ENCODE measurements at regions not wholly inside any gene's neighbourhood (a gene's known extent, or its start where the extent isn't known, plus 50 kb on each side); places are given as distances from the start of the nearest gene placed in this dataset.

DNA sequence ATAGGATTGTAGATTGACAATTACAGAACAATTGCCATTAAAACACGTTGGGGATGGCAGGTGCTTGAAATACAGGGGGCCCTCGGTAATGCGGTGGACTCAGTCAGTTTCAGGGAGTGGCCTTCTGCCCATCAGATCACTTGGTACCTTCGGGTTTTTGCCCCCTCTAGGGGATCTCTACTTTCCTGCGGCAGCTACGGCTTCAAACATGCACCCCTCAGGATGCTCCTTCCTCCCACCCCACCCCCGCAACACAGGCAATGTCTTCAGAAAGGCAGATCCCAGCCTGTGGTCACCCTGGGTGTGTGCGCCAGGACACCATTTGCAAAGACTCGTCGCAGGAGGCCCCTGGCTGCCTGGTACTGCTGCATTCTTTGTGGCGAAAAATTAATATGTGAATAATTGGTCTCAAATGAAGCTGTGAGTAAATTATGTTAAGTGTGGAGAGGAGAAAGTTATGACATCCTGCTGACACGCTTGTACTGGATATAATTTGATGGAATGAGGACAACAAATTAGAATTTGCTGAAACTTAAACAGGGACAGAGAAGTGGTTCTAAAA, 431.0 kb upstream of the MKI67 start:
- DNase-seq (ENCODE audit: low read depth), result no peak

DNA sequence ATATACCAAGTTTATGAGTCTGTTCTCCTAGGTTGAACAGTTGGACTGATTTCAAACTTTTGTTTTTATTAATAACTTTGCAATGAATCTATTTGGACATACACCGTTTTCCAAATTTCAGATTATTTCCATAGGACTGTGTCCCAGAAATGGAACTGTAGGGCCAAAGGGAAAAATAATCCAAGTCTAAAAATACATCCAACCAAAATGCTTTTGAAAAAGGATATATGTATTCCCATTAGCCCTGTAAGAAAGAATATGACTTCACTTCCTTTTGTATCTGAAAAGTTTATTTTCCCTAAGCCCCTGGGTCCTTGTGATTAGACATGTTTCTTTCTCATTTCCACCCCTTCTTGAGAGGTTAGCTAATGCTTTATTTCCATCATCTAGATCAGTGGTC, 434.2 kb upstream of the MKI67 start:
- DNase-seq (ENCODE audit: low read depth), result no peak

DNA sequence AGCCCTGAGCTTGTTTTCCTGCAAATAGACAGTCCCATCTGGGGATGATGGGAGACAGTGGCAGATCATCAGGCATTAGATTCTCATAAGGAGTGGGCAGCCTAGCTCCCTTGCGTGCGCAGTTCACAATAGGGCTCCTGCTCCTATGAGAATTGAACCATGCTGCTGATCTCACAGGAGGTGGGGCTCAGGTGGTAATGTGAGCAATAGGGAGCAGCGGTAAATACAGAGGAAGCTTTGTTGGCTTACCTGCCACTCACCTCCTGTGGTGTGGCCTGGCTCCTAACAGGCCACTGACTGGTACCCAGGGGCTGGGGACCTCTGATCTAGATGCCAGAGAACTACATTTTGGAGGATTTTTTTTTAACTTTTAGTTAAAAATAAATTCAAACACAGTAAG, 434.8 kb upstream of the MKI67 start:
- DNase-seq (ENCODE audit: low read depth), result no peak

DNA sequence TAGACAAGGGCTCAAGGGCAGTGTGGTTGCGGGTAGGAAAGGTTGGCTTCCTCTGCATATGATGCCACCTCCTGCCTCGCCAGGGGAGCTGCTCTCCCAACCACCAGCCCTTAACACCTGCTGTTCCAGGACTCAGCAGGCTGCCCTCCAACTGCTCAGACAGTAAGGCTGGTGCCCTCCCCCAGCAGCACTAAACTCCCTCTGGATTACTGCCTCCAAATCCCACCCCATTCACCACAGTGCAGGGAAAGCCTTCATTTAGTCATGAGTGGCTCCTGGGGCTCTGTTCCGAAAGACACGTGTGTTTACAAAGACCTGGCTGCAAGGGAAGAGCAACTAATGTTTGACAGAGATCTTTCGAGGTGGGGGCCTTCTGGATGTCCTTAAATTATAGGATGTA, 437.2 kb upstream of the MKI67 start:
- no peak for DNase-seq (ENCODE audit: low read depth)

DNA sequence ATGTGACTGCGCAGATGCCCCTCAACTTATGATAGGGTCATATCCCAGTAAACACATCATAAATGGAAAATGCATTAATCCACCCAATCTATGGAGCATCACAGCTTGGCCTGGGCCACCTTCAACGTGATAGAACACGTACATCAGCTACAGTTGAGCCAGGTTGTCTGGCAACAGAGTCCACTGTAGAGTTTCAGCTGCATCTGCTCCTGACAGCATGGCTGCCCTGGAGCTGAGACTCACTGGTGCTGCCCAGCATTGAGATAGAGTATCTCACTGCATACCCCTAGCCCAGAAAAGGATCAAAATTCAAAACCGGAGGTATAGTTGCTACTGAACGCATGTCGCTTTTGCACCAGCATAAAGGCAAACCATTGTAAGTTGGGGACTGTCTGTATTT, 437.7 kb upstream of the MKI67 start:
- DNase-seq (ENCODE audit: low read depth), result no peak

DNA sequence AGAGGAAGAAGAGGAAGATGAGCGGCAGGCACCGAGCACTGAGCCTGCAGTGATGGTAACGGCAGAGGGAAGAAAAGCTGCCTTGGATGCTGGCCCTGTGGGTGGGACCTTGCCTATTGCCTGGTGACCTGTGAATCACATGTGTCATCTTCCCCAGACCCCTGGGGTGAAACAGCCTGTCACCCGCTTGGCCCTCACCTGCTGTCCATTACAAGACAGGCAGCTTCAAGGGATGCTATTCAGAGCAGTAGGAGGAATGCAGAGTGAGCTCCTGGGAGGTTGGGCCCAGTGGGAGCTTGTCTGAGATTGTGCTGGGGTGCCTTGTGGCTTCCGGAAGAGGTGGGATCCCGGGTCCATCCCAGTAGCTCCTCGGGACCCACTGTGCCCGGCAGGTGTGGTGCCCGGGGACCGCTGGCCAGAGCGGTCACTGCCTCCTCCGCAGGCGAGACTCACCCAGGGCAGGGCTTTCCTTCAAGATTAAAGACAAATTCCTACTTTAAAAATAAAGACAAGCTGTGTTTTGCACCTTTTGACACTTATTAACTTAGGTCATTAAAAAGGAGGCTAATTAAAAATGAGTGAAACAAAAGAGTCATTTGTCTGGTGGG, 440.2 kb upstream of the MKI67 start:
- DNase-seq (ENCODE audit: low read depth), result no peak

DNA sequence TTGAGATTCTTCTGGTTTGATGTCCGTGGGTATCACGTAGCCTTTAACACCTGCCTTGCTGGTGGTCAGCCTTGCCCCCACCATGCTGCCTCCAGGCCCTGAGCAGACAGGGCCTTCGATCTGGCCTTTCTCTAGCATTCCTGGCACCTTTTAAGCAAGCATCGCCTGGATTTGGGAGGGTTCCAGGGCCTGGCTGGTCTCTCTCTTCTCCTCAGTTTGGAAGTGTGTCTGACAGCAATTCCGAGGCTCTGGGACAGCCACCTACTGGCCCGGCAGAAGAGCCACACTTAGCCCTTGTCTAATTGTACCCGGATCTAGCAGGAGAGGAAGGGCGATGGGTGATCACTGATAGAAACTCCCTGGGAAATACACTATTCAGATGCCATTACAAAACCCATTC, 441.3 kb upstream of the MKI67 start:
- no peak for DNase-seq (ENCODE audit: low read depth)

DNA sequence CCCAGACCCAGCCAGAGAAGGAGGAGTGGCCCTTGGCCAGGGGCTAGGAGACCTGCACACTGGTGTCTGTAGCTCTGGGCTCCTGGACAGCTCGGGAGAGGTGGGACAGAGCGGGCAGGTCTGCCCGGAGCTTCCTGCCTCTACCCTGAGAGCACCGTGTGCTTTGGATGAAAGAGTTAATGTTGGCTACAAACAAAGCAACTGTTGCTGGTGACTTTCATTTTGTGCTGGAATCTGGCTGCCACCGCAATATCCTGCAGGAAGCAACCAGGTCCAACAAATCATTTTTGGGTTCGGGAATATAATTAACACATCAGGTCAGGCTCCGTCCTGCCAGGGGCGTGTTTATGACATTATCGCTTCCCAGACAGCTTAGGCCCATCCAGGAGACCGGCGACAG, 441.8 kb upstream of the MKI67 start:
- no peak for DNase-seq (ENCODE audit: low read depth)

DNA sequence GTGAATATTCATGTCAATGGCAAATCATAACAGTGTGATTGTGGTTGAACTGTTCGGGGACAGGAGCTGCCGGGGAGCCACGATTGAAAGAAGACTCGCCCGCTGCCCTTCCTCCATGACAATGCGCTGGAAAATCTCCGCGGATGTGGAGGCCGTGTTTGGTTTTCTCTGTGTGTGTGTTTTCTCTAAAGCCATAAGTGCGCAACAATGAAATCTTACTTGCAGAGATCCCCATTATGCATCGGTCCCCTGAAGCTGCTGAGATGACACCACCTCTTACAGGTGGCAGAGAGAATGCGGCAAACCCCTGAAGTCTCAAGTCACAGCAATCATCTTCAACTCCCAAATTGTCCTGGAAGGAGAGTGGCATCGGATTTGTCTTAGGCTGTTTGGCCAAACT, 442.3 kb upstream of the MKI67 start:
- DNase-seq (ENCODE audit: low read depth), result no peak

DNA sequence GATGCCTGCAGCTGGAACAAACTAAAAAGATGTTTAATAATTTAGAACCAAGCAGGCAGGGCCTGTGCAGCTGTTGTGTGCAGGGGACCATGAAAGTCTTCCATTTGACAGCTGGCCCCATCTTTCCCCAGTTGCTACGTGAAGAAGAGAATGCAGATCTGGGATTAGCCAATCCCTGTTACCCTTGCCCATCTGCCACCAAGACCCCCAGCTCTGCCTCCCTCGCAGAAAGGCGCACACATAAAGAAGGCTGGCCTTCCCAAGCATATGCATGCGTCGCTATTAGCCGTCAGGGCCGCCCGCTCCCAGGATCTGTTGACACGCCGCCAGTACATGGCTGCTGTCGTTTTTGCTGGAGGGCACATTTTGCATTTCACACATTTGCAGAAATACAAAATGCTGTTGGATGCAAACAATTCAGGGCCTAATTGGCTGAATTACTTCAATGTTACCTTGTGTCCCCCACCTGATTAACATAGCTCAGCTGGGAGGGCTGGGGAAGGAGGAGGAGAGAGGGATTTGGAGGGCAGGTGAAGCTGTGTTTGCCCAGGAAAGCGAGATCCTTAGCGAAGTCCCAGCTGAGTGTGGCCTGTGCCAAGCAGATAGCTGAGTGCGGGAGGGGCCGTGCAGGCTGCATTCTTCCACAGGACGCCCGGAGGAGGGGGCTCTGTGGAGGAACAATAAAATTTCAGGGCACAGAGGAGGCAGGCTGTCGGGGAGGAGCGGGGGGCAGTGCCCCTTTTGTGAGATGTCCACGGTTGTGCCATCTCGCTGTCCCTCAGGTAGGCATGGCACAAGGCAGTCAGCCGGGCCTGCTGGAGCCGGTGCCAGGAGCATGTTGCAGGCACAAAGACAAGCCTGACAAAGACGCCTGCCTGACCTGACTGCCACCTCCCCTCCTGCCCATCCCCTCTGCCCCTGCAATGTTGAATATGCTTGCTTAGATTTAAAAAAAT, 443.0 kb upstream of the MKI67 start:
- no peak for DNase-seq (ENCODE audit: low read depth)

DNA sequence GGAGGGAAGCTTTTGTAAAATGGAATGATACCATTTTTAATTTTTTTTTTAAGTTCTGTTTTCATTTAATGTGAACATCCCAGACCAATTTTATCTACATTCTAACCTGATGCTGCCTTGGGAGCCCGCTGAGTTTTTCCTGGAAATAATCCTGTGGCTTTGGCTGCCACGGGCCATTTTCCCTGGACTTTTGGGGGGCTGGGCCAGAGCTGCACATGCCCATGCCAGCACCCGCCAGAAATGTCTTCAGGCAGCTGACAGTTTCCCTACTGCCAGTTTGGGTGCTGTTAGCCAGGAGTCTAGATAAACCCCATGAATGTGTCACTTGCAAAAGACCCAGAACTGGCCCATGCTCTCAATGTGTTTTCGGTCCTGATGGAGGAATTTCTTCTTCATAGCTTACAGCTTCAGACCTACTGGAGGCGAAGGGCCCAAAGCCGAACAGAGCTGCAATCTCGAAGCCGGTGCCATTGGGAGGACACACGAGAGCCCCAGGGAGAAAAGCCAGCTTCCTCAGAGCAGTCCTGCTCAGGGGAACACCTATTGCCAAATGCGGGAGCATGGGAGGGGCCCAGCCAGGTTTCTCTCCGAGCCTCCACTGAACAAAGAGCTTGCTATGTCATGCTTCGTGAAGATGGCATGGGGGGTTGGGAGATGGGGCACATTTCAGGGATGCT, 444.2 kb upstream of the MKI67 start:
- DNase-seq (ENCODE audit: low read depth), result no peak

DNA sequence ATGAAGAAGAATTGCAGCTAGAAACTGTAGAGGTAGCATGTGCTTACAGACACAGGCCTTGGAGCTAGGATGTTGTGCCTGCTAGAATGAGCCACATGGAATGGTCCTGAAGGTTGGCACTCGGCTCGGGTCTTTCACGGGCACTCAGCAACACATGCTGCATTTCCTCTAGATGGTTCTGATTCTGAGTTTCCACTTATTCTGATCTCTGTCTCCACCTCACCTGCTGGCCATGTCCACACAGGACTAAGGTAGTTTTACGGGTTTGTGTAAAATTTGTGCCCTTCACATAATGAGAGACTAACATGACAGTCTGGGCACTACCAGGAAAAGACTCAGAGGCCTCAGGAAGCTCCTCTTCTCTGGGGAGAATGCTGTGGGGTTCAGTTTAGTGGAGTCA, 444.8 kb upstream of the MKI67 start:
- DNase-seq (ENCODE audit: low read depth), result no peak

DNA sequence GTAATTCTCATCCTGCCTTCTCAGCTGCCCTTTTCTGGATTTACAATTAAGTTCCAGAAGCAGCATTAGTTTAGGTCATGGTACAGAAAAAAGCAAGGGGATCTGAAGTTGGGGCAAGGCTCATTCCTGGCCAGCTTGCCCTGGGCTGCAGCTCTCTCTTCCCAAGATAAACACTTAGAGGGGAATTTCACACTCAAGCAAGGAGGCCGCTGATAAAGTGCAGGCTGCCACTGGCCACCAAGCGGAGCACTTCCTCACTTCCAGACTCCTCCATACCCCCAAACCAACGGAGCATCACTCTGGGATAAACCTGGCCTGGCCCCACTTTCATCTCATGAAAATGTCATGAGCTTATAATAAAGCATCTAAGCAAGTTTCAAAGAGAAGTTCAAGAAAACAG, 445.5 kb upstream of the MKI67 start:
- DNase-seq (ENCODE audit: low read depth), result no peak

DNA sequence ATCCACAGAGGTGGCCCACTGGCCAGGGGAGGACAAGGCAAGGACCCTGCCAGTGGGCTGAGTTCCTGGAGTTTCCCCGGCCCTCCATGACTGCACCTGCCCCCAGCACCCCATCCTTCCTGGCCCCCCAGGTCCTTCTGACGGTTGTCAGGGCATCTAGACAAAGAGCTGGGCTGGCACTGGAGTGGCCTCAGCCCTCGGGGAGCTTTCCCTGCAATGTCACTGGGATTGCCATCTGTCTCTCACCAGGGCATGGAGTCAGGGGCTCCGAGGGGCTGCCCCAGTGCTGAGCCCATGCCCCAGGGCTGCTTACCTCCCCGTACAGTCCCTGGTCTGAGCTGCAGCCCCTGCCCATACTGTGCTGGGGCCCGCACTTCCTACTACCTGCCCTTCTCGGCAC, 446.5 kb upstream of the MKI67 start:
- DNase-seq (ENCODE audit: low read depth), result no peak

DNA sequence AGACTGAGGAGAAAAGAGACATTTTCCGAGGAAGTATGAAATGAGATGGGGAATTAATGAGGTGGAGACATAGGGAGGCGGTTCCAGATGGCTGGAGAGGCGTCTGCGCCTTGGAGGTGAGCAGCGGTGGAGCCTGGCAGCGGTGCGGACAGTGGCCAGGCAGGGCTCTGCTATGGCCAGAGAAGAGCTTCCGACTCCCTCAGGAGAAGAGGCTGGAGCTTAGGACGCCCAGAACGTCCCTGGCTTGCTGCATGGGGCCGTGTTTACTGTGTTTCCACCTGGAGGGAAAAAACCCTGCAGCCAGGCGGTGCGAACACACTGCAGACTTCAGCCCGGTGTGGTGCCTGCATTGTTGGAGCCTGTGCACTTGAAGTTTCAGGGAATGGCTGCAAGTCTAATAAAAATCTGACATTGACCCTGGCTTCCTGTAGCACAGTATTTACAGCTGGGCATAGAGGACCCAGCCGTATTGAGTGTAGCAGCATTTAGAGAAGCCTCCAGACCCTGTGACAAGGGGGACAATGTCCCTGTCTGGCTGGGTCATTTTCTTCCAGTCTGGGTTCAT, 447.1 kb upstream of the MKI67 start:
- DNase-seq (ENCODE audit: low read depth), result no peak

DNA sequence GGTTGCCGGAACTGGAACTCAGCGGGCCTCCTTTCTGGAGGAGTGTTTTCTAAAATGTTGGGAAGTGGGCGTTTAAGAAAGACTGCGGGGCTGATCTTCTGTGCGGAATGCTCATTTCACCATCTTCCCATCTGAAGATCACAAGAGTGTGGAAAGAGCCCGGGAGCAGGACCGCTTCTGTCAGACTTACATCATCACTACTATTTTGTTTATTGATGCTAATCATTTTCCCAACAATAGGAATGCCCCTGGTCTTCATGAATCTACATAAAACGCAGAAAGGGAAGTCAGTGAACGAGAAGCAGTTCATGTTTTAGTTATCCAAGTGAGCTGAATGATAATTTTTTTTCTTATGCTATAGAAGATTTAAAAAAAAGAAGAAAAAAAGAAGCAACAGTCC, 447.8 kb upstream of the MKI67 start:
- DNase-seq (ENCODE audit: low read depth), result no peak

DNA sequence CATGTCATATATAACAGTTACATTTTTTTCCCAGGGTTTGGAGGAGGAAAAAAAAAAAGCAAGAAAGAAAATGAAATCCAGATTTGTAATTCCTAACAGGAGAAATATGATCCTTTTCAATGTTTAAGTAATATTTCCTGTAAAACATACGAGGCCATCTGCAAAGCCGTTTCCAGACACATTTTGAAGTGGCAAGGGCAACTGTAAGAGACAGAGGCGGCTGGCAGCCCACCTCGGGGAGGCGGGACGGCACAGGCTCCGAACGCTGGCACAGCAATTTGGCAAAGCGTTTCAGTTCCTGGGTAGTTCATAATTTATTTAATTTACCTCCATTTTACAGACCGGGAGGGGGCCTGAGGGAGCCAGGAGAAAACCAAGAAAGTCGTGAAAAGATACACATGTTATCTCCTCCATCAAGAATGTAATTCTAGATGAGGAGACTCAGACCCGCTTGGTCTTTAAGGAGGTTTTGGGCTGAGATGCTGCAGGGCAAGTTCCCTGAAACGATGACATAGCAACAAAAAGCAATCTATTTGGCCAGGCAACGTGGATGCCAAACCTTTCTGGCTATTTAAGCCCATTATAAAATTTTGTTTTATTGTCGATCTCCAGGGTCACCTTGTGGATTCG, 448.5 kb upstream of the MKI67 start:
- DNase-seq (ENCODE audit: low read depth), result no peak

DNA sequence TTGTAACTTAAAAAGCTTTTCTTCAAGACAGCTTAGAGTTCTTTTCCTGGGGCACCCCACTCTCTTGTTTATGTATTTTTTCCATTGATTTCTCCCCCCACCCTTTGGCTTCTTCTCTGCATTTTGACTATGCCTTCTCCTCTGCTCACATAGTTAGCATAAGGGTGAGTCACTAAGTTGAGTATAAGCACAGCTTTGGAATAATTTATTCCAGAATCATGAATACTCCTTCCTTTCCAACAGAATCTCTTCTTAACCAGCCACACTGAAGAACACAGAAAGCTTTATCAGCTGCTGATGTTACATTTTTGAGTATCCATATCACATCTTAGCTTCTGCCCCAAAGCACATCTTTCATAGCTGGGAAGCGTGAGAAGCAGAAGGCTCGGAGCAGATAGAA, 449.5 kb upstream of the MKI67 start:
- DNase-seq (ENCODE audit: low read depth), result no peak

DNA sequence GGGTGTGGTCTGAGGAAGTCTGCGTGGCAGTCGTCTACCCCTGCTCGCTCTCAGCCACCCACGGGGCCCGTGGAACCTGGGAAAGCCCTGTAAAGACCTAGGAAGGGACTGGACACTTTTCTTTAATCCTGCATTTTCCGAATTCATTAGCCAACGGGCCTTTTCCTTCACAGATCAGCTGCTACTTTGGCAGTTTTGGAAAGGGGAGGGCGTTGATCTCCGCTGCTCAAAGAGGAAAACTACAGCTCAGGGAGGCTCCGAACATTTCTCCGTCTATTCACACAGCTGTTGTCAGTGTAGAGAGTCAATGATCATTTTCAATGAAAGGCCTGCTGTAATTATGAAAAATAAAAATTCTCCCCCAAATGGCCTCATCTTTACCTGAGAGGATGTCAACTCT, 450.1 kb upstream of the MKI67 start:
- DNase-seq (ENCODE audit: low read depth), result no peak

DNA sequence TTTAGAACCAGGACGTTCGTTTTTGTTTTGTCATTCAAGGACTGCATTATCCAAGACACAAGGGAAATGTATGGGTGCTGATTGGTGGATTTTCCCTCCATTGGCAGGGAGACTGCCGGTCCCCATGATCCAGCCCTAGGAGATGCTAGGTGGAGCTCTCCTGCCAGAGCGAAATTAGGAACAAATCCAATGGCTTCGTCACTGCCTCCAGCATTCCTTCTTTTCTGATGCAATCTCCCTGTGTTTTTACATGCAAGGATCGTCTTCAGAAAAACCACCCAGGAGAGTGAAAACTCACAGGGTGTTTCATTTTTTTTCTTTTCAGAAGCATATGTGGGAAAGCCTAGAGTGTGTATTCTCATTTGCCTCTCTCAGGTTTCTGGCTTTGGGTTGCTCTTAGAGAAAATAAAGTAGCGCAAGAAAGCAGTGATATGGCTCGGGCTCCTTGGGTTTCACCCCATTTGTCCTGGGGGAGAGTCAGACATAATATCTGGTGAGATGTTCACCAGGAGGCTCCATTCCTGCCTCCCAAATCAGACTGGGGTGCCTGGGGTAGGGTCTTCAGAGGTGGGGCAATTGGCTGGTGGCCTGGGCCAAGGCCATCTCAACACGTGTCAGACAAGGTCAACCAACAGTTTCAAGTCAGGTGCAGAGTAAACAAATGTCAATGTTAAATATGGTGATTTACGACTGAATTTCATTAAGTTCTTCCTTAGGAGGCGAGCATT, 450.9 kb upstream of the MKI67 start:
- no peak for DNase-seq (ENCODE audit: low read depth)

DNA sequence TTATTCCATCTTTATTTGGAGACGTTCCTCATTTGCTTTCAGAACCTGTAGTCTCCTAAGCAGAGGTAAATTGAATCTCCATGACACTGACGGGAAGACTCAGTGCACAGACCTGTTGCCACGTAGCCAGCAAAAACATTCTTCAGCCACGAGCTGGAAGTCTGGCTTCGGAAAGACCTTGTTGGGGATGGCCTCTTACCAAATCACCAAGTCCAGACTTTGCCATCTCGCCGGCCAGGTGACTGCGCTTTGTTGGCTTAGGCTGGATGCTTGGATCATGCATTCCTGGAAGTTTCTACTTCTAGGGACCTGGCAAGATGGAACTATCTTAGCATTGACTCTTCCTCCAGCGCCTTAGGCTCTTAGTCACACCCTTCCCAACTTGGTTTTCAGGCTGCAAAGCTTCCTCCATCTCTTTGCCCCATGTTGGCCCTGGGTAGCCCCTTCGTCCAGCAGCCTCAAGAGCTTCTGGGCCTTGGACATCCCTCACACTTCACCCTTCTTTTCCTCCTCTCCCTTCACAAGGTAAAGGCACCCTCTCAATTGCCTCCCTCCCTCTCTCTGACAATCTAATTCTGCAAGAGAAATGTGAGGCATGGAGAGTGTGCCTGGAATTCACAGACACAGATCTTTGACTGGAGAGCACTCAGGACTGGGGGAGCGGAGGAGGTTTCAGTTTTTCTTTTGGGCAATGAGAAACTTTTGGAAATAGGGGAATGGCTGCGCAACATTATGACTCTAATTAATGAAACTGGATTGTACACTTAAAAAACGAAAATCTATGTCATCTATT, 451.9 kb upstream of the MKI67 start:
- DNase-seq (ENCODE audit: low read depth), result no peak
